AG10803 (cell line): ENCODE measurements at regions not wholly inside any gene's neighbourhood (a gene's known extent, or its start where the extent isn't known, plus 50 kb on each side); places are given as distances from the start of the nearest gene placed in this dataset.
A peak's percentile ranks its signal among the peaks of the same experiment; 100 is the strongest.
"Not testable (repeated sequence)": the region's sequence is repeated elsewhere in the genome, so short reads cannot be mapped to it uniquely, and the experiment has no call there.

Experiments
- DNase-seq: peaks from one replicate; pipeline ENCODE4 v3.0.0; 2010; ENCODE audit warnings: low read depth
- H3K4me3 ChIP-seq: 2 replicates; pipeline ENCODE4 v1.5.1; 2011; ENCODE audit warnings: mild to moderate bottlenecking, low read length, control low read depth
- TF ChIP-seq, protein P1 (sequence below): conservative IDR thresholded peaks from 2 replicates; pipeline ENCODE4 v1.5.1; 2011; ENCODE audit warnings: mild to moderate bottlenecking, low read length, control low read depth, inconsistent platforms

DNA sequence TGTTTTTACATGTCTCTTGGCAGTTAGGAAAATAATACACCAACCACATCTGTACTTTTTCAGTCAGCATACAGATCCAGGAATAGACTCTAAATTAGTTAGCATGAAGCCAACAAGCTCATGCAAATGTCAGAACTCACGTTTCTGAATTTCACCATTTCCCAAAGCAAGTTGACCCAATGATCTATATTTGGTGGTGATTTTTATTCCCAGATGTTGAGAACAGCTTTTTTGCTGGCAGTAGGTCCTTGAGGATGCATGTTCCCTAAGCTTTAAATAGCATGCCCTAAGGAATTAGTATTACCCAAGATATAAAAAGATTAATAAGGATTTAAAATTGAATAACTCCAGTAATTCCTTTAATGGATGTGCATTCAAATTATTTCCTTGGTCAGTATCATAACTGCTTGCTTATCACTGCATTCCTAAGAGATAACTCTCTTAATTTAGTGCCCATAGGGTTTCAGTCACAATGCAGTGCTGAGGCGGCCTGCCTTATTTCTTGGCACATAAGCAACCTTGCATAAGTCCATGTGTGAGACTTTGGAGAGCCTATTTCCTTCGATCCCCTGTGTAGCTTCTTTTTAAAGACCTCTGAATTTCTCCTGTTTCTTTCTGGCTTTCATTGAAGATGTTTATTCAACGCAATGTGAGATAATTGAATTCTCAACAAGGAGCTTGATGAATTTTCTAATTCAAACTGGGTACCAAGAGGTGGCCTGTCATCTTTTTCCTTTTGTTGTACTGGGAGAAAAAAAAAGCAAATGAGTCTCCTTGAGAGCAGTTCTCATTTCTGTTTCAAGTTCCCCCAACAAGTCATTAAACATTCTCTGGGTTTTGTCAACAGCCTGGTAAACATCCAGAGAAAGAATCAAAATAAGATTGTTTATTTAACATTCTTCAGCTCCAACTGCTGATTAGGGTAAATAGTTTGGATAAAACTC lies 135.3 kb upstream of the MEOX2 start:
- DNase-seq, result peak; percentile 68
- TF ChIP-seq, protein P1, sequence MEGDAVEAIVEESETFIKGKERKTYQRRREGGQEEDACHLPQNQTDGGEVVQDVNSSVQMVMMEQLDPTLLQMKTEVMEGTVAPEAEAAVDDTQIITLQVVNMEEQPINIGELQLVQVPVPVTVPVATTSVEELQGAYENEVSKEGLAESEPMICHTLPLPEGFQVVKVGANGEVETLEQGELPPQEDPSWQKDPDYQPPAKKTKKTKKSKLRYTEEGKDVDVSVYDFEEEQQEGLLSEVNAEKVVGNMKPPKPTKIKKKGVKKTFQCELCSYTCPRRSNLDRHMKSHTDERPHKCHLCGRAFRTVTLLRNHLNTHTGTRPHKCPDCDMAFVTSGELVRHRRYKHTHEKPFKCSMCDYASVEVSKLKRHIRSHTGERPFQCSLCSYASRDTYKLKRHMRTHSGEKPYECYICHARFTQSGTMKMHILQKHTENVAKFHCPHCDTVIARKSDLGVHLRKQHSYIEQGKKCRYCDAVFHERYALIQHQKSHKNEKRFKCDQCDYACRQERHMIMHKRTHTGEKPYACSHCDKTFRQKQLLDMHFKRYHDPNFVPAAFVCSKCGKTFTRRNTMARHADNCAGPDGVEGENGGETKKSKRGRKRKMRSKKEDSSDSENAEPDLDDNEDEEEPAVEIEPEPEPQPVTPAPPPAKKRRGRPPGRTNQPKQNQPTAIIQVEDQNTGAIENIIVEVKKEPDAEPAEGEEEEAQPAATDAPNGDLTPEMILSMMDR, result no peak
- H3K4me3 ChIP-seq, result no peak overlapping the region

DNA sequence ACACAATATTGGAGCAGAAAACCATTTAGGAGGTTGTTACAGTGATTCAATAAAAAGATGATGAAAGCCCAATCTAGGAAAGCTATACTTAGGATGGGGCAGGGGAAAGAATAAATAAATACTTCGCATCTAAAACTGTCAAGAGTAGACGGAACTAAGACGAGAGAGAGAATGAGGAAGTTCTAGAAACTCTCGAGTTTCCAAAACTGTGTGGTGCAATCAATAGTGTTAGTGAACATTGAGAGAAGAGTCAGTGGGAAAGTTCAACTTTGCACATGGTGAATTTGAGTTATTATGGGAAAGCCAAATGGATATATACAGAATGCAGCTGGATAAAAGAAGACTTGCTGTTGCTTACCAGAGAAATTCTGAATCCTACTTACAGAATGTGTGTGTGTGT lies 133.8 kb upstream of the MEOX2 start:
- TF ChIP-seq, protein P1, result no peak
- DNase-seq, result no peak
- no peak overlapping the region for H3K4me3 ChIP-seq

DNA sequence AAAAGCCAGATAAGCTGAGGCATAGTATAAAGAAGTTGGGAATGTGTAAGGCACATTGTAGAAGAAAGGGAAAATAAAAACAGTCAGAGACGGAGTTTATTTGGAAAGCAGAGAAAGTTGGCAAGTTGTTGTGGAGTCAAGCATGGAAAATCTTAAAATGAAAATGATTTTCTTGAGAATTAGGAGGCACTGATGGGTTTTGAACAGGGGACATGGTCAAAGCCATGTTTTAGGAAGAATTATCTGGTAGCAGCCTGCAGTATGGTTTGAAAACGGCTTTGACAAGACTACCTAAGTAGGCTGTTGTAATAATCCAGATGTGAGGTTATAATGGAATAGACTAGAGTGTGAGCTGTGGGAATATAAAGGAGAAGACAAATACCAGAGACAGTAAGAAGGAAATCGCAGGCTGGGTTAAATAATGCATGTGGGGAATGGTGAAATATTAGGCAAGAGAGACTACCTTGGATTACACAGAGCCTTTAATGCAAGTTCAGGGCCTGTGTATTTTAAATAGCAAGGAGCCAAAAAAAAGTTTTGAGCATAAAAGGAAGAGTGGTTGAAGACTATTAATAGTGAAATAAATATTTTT lies 130.4 kb upstream of the MEOX2 start:
- no peak overlapping the region for H3K4me3 ChIP-seq
- TF ChIP-seq, protein P1, result no peak
- no peak for DNase-seq

DNA sequence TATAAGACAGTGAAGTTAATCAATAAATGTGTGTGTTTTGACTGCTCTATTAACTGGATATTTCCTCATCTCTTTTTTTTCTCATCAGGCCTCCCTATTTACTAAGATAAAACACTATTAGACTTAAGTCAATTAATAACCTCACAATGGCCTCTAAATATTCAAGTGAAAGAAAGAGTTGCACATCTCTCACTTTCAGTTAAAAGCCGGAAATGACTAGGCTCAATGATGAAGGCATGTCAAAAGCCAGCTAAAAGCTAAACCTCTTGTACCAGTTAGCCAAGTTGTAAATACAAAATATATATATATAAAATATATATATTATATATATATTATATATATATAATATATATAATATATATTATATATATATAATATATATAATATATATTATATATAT lies 127.0 kb upstream of the MEOX2 start:
- no peak overlapping the region for H3K4me3 ChIP-seq
- DNase-seq, result no peak
- TF ChIP-seq, protein P1, result no peak

DNA sequence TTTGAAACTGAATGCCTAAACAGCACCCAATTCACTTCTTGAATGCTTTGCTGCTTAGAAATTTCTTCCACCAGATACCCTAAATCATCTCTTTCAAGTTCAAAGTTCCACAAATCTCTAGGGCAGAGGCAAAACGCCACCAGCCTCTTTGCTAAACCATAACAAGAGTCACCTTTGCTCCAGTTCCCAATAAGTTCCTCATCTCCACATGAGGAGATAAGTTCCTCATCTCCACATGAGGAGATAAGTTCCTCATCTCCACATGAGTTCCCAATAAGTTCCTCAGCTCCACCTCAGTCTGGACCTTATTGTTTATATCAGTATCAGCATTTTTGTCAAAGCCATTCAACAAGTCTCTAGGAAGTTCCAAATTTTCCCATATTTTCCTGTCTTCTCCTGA lies 123.9 kb upstream of the MEOX2 start:
- H3K4me3 ChIP-seq, DNase-seq: not testable (repeated sequence)

DNA sequence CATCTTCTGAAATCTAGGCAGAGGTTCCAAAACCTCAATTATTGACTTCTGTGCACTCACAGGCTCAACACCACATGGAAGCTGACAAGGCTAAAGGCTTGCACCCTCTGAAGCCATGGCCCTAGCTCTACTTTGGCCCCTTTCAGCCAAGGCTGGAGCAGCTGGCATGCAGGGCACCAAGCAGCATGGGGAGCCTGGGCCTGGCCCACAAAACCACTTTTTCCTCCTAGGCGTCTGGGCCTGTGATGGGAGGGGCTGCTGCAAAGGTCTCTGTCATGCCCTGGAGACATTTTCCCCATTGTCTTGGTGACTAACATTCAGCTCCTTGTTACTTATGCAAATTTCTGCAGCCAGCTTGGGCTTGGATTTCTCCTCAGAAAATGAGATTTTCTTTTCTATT lies 123.5 kb upstream of the MEOX2 start:
- not testable (repeated sequence) for DNase-seq, H3K4me3 ChIP-seq

DNA sequence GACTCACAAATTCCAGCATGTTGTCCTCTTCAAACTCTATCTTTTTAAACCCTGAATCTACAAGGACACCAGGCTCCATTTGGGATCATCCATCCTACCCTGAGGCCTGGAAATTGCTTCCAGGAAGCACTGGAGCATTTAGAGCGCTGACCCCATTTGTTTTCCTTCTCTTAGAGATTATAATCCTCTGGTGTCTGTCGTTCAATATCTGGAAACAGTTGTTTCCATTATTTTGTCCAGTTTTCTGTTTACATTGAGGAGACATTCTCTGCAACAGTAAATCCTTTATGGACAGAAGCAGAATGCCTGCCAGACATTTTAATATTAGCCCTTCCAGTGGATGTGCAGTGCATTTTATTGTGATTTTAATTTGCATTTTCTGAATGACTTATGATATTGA lies 119.4 kb upstream of the MEOX2 start:
- H3K4me3 ChIP-seq, result no peak overlapping the region
- no peak for DNase-seq
- TF ChIP-seq, protein P1, result no peak

DNA sequence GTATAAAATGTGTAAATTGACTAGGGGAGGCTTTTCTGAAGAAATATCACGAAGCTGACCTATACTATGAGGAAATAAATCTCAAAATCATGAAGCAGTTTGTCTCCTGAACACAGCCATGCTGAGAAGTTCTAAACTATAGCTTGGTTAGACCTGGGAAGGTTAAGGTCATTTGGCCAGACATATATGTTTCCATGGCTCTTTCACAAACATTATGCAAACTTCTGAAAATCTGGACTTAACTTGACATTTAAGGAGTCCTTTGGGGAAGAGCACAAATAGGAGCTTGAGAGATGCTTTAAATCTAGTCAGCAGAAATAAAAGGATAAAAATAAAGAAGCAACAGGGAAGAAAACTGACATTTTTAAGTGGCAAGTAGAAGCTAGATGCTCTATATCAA lies 115.9 kb upstream of the MEOX2 start:
- TF ChIP-seq, protein P1, result no peak
- no peak for DNase-seq
- H3K4me3 ChIP-seq, result no peak overlapping the region
